GM21360 (cell line): ENCODE measurements at regions not wholly inside any gene's neighbourhood (a gene's known extent, or its start where the extent isn't known, plus 50 kb on each side); places are given as distances from the start of the nearest gene placed in this dataset.

ENCODE experiments used
- ATAC-seq: cut with Tn5 transposase; IDR thresholded peaks from one replicate; pipeline ENCODE4 v1.9.1; 2021; ENCODE audit warnings: mild to moderate bottlenecking, moderate library complexity; ENCODE audit not compliant: unreplicated experiment

- no peak for ATAC-seq
Observed at GRCh38 chr5:30856242-30856641, 337.2 kb upstream of the CDH6 start.

GRCh38 chr5:30853158-30853557 is 340.3 kb upstream of the CDH6 start:
- no peak for ATAC-seq

- ATAC-seq, result no peak
Observed at GRCh38 chr5:30850866-30851265, 342.6 kb upstream of the CDH6 start.

DNA sequence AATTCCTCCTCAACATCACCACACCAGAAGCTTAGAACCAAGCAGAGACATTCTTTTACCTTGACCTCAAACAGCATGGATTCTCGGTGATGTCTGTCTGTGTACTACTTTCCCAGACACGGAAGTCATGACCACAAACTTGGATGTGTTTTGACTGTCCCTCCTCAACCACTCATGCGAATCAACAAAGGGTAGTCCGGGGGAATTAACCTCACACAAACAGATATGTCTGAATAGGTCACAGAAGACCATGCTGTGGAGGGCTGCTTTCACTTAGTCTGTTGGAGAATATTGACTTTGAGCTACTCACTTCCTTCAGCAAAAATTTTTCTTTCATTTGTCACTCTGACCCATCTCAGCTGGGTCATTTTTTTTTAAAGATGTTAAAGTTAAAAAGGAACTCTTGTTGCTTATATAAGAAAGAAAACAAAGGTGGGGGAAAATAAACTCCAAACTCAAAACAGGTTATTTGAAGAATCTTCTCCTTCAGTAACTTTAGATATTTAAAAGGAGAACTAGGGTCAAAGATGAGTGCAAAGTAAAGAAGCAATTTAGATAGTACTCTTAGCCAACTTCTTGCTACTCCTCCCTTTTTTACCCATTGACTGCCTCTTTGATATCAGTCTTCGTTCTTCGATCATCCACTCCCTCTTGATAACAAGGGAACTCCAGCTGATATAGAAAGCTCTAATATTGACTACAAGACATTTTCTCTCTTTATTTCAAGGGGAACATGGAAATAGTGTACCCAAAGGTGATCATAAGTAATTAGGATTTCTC is 343.4 kb upstream of the CDH6 start:
- ATAC-seq, result no peak

DNA sequence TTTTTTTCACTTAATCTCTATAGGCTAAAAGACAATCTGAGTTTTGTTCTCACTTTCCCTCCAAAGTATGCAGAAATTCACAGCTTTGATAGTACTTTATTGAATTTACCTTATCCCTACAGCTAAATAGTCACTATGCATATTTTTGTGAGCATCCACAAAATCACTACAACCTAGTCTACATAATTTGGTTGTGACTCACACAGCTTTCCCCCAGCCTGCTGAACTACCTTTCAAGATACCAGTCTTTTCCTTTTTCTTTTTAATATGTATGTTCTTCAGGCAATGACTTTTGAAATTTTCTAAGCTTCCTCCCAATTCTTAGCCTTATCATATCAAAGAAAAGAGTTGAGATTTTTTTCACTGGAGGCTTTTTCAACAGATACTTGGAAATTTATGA is 347.3 kb upstream of the CDH6 start:
- ATAC-seq, result no peak

DNA sequence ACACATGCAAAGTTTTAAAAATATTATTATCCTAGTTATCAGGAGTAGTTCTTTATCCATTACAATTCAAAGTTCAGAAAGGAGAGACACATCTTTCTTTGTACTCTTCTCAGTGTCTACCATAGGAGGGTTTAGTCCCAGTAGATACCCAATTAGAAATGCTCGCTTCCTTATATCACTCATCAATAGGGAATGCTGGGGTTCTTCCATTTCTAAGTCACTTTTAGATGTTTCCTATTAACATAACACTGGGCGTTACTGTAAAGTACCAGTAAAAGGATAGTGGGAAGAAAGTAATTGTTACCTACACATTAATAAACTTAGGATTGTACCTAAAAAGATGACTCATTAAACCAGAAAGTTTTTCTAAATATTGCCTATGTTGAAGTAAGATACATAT is 348.3 kb upstream of the CDH6 start:
- no peak for ATAC-seq

- no peak for ATAC-seq
Observed at GRCh38 chr5:30843541-30843940, 349.9 kb upstream of the CDH6 start.

DNA sequence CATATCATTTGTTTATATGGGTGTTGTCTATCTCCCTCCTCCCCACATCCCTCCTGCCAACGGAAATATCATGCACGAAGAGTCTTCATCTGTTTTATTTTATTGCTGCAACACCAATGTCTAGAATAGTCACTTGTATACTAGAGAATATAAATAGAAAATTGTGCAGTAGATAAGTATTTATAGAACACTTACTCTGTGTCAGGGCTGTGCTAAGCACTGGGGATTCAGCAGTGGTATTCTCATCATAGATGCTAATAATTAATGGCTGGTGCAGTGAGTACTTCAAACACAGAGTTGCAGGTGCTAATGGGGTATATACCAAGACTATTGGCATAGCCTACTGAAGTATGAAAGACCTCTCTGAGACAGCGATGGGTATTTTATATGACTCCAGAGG is 353.5 kb upstream of the CDH6 start:
- ATAC-seq, result no peak

GRCh38 chr5:30838936-30839496 is 354.5 kb upstream of the CDH6 start:
- ATAC-seq, result no peak

DNA sequence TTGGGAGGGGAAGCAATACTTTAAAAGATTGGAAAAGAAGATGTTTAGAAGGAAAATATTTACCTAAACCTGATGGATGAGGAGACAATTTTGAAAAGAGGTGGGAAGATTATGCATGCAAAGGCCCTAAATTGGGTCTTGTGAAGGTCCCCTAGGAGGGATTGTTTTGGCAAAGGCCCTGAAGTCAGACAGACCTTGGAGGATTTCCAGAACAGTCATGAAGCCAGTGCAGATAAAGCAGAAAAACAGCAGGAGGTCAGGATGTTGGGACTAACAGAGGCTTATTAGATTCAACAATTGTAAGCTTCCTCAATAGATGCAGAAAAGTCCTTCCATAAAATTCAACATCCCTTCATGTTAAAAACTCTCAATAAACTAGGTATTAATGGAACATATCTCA is 361.0 kb upstream of the CDH6 start:
- no peak for ATAC-seq

GRCh38 chr5:30831605-30832004 is 361.9 kb upstream of the CDH6 start:
- no peak for ATAC-seq

DNA sequence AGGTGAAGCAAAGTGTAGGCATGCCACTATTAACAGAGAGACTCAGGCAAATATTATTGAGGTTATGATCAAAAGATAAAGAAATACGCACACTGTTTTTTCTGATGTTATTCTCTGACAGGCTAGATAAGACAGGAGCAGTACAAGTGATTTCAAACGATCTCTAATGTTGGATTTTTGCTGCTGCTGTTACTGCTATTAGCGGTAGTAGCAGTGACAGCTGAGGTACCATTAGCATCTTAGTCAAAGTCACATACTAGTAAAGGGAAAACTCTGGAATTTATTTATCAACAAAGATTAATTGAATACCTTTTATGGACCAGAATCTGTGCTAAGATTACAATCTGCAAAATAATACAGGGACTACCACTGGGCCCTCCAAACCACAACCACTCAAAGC is 362.4 kb upstream of the CDH6 start:
- ATAC-seq, result no peak

DNA sequence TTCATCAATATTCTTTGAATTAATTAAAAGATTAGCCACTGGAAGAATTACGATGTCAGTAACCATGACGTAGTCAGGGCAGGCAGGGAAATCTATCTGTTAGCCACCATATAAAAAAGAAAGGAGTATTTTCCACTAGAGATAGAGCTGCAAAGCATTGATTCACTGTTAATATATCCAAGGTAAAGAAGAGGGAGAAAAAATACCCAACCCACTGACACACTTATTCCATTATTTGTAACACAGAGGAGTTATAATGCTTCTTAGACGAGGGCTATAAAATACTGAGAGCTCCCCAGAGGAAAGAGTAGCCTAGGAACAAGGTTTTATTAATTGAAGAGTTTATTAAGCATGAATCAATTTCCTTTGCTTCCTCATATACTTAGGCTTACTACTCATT is 382.2 kb upstream of the CDH6 start:
- no peak for ATAC-seq

- ATAC-seq, result no peak
Observed at GRCh38 chr5:30809933-30810332, 383.6 kb upstream of the CDH6 start.

DNA sequence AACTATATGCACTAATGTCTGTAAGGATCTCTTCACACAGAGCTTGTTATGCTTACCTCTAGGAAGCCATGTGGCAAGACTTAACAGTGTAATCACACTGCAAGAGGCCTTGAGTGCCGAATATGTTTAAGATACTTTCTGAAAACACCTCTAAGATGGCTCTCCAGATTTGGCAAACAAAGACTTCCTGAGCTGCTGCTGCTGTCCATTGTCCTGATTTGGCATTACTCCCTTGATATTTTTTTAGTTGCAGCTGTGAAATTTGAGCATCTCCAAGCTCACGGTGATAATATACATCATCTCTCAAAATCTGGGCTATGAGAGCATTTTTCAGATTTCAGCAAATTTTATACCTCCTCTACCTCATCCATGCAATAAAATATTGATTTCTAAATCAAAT is 384.5 kb upstream of the CDH6 start:
- ATAC-seq, result no peak

GRCh38 chr5:30804739-30805505 is 388.6 kb upstream of the CDH6 start:
- ATAC-seq, result no peak

DNA sequence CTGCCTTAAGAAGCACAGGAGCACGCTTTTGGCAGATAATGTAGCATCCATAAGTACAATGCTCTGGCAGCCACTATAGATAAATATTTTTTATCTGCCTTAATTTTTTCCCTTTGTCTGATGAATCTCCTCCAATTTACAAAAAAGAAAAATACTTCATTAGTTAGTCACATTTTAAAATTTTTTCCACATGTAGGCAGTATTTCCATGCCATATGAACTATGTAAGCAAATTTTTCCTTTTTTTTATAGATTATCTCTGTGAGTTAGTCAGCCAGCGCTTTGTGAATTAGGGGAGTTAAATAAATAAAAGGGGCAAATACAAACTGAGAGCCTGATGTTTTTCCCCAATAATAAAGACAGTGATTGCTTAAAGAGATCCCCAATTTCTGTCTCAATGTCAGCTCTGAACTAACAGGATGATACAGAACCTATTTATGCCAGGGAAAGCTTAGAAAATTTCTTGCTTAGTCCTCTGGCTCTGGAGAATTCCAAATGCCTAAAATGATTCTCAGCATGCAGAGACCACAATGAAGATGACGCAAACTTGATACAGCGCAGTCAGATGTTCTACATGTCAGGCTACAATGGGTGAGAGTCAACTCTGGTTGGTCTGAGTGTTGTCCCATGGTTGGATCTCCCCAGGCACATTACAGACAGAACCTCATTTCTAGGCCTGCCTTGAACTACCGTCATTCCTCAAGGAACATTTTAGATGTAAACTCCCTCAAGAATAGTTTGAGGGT is 390.4 kb upstream of the CDH6 start:
- ATAC-seq, result no peak

DNA sequence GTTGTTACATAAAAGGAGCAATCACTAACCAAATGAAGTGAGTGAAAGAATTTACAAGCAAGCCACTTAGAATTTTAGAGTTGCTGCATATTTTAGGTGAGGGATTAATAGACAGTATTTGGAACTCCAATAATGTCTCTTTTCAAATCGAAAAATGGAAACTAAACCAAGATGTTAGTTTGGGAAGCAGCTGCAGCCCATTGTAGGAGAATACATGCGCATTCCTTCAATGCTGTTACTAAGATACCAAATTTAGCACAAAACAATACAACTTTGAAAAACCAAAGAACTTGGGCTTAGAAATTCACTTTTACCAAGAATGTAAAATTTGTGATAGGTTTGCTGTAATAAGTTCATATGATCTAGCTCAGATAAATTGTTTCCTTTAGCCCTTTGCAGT is 411.8 kb upstream of the CDH6 start:
- no peak for ATAC-seq

DNA sequence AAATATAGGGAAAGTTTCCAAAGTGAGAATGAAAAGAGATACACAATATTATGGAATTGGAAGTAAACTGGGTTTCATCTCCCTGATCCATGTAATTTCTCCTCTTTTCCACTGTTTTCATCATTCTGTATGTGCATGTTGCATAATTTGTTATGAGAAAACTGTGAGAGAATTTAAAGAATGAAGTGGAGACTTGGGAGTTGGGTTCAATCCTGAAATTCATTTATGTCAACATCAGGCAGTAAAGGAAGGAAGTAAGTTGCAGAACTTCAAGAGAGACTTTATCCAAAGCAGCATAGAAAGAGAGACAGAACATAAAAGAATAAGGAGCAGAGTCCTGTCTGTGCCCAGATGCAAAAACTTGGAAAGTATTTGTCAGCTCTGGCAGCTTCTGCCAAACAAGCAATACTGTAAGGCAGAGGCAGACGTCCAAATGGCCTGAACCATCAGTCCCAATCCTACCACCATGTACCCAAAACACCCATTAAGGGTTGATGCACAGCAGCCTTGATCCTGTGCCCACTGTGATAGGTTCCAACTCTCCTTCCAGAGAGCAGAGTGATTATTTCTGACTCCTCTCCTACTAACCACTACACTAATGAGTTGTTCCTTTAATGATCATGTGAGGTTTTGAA is 425.3 kb upstream of the CDH6 start:
- ATAC-seq, result no peak

- ATAC-seq, result no peak
Observed at GRCh38 chr5:30765706-30766105, 427.8 kb upstream of the CDH6 start.

- ATAC-seq, result no peak
Observed at GRCh38 chr5:30765227-30765626, 428.3 kb upstream of the CDH6 start.
